ENCODE measurements at regions not wholly inside any gene's neighbourhood (a gene's known extent, or its start where the extent isn't known, plus 50 kb on each side); places are given as distances from the start of the nearest gene placed in this dataset.
A peak's percentile ranks its signal among the peaks of the same experiment; 100 is the strongest.

DNA sequence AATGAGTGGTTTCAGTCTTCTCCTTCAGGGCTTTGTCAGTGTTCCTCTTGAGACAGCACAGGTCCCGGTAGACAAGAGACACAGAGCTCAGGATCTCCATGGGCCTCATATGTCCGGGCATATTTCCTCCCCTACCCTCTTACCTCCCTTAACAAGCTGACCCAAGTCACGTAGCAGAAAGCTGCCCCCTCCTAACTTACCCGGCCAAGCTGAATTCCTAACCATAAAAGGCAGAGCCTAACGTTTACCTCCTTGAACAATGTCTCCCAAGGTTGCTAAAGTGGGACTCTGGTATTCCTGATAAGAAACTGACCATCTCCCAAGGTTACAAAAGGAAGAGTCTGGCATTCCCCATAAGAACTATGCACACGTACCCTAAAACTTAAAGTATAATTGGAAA is 182.2 kb upstream of the USP15 start:
- no peak for DNase-seq

DNA sequence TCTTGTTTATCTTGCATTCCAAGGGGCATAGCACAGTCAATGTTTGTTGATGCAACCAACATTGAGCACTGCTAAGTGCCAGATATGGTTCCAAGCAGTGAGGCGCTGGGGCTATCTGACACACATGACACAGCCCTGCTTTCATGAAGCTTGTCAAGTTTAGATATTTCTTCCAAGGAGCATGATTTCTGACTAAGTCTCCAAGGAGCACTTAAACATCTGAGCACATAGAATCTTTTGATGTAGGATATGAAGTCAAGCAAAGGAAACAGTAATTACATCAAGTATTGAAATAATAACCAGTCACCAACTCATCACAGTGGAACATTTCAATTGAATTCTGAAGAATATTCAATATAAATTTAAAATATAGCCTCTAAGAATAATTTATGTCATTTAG is 177.8 kb upstream of the USP15 start:
- no peak for DNase-seq

DNA sequence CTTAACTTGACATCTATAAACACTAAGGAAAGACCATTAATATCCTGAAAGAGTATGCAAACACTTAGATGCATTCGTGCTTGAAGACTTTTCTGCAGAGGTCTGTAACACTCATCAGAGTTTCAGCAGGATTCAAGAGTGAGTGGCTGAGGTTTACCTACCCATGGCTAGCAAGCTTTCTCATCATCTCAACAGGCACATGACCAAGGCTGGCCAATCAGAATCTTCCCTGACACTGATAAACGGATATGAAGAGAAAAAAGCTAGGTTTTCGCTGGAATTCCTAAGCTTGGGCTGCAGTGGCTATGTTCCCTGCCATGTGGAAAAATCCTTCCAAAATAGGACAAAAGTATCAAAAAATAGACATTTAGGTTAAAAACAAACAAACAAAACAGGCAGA is 162.1 kb upstream of the USP15 start:
- no peak for DNase-seq

DNA sequence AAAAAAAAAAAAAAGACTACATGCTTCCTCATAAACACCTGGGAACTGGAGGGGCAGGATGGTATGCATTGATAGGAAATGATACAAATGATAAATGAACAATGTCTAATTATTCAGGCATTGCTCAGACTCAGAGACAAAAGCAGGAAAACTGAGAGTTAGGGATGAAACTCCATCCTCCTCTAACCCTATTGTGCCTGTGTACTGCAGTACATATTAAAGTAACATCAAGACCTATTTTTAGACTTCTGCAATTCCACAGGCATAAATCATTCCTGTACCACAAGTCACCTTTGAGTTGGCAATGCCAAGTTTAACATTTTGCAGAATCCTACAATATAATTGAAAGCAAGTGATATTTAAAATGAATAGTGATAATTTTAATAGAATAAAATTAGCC is 156.5 kb upstream of the USP15 start:
- DNase-seq, result no peak

DNA sequence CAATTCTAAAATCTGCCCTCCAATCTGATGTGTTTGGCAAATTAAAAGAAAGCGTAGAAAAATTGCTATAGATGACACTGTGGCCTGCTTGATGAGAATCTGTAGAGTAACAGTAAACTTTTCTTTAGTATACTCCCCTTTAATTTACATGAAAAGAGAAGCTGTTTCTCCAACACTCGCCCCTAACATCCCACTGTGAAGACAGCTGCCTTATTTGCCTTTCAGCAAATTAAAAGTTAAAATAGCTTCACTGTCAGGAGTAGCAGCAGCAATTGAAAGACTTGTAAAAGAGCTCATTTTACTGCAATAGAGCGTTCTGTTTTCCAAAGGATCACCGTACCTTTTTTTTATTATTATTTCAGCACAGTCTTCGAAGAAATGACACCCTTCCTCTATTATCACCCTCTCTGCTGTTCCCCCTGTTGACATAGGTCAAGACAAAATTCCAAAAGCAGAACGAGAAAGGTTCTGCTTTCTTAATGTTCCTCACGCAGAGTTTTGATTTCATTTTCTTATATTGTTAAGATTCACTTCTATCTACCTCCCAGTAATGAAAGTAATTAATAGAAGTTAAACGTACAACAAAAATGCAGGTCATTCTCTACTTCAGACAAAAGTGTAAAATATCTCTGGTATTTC is 153.5 kb upstream of the USP15 start:
- no peak for DNase-seq

DNA sequence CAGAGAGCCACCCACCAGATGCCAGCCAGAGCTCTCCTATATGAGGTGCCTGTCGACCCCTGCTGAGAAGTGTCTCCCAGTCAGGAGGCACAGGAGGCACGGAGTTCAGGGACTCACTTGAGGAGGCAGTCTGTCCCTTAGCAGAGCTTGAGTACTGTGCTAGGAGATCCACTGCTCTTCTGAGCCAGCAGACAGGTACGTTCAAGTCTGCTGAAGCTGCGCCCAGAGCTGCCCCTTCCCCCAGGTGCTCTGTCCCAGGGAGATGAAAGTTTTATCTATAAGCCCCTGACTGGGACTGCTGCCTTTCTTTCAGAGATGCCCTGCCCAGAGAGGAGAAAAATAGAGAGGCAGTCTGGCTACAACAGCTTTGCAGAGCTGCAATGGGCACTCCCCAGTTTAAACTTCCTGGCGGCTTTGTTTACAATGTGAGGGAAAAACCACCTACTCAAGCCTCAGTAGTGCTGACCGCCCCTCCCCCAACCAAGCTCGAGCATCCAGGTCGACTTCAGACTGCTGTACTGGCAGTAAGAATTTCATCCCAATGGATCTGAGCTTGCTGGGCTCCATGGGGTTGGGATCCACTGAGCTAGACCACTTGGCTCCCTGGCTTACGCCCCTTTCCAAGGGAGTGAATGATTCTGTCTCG is 146.7 kb upstream of the USP15 start:
- no peak for DNase-seq

DNA sequence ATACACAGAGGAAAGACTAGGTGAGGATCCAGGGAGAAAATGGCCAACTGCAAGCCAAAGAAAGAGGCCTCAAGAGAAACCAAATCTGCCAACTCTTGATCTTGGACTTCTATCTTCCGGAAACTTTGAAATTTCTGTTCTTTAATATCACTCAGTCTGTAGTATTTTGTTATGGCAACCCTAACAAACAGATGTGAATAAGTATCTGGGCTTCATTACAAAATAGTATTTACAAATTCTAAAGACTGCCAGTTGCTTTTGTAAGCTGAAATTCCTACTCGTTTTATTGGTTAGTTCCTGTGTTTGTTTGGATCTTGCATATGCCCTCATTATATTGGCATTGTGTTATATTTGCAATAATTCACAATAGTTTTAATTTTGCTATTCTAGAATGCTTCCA is 143.2 kb upstream of the USP15 start:
- no peak for DNase-seq

DNA sequence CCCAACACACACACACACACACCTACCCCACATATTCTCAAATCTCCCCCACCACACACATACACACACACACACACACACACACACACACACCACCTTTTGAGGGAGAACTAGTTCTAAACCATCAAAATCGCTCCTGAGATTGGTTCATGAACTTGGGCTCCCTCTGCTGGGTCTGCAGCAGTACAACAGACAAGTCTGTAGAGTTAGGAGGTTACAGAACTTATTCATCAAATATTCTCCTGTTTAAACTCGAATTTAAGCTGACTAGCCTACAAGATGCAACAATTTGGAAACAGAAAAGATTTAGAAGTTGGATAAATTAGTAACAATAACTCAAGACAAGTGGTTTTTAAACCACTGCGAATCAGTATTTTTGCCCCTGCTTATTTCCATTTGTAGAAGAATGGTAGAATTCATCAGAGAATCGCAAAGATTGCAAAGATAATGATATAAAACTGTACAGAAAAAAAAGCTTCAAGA is 136.4 kb upstream of the USP15 start:
- DNase-seq, result peak; percentile 45

DNA sequence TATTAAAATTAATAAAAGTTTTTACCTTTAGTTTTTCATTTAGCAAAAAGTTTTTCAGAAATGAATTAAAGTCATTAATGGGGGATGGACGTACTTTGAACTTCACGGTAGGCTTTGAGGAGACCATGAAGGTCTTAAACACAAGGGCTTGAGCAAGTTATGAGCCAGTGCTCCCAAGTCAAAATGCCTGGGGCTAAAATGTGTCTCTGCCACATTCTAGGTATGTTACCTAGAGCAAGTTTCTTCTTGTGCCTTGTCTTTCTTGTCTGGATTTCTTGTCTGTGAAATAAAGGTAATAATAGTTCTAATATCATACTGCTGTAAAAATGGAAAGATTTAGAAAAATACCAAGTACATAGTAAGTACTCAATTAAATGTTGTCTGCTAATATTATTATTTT is 132.7 kb upstream of the USP15 start:
- DNase-seq, result no peak

DNA sequence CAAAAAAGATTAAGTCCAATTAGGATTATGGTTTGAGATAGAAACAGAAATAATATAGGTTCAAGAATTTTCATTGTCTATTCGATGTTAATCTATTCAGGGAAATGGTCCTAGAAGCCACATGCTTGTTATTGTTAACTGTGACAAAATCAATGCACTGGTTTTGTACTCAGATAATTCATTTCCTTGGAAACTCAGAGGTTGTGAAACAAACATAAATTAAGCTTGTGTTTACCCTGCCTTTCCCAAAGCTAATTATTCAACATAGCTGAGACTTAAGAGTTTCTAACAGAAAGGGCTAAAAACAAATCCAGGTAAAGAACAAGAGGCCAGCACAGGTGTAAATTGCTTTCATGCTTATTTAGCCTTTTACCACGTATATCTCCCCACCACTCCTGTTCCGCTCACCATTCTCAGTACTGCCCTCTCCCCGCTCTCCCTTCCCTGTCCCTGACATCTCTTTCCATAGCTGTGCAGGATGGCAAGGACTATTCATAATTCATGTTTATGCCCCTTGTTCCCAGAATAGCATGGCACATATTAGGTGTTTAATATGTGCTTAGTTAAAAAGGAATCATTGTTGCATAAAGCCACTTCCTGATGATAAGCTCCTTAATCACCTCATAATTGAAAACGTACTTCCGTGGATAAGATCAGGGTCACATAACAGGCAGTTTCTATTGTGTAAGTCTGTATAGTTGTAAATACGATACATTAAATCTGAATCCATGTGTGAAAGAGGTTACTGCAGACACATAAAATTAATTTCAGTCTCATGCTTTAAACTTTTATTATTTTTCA is 131.8 kb upstream of the USP15 start:
- no peak for DNase-seq

DNA sequence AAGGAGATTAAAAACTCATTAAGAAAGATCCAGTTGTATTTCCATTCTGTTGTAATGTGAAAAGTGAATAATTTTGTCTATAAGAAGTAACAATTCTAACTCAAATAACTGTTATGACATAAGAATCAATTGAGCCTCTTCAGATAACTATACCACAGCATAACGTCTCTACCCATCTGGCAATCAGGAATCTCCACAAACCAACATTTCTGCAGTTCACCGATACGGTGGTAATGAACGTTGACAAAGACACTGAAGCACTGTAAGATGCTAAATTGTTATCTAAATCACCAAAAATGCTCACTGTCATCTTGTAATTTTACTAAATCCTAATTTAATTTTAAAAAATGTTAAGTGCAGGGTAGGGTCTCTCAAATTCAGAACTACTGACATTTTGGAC is 130.9 kb upstream of the USP15 start:
- no peak for DNase-seq

DNA sequence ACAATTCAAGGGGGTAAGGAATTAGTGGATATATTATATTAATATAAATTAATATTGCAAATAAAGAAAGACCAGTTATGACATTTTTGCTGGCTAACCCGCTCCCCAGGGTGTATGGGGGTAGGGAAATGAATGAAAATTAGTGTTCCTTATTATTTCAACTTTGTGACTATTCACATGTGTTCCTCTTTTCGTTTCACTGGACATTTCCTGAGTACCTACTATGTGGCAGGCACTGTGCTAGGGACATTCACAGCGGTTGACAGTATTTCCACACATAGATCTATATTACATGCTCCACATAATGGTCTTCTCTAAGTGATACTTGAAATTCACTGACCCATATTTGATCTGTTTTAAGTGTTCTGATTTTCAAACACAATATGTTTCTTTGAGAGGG is 129.8 kb upstream of the USP15 start:
- DNase-seq, result no peak

DNA sequence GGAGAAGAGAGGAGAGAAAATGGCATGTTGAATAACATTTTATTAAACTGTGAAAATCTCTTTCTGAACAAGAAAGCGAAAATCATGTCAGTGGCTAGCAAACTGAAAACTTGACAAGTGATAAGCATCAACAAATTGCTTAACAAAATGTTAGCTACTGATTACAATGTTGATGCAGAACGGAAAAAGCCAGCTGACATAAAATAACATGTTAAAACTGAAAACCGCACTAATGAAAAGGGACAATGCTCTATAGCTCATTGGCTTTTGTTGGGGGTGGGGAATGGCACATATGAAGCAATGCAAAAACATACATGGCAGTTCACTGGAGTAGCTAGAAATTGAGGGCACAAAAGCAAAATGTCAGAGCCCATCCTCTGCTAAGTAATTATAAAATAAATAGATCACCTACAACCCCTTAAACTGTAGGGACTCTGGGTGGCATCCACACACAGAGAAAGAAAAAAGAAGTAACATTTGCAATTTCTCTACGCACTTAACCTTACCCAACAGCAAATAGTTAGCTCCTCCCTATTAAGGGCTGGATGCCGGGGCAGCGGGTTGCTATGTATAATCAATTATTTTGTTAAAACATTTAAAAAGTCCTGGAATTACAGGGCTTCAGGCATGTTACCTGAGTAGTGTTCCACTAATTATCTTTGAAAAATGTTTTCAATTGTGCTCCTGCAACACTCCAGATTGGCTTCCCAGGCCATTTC is 129.2 kb upstream of the USP15 start:
- DNase-seq, result no peak

DNA sequence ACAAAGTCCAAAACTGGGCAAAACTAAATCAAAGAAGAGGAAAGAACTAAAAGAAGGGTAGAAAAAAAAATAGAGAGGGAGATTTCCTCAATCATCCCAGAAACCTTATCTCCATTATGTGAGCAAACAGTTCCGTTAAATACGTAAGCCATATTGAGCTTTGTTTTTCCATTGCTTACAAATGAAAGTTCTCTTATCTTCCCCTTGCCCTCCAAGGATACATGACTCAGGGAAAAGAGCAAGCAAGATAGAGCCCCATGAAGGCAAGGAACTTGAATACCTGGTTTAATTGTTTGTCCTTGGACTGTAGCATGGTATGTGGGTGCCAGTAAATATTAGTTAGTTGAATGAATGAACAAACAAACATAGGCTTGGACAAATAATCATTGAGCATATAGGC is 126.8 kb upstream of the USP15 start:
- no peak for DNase-seq

DNA sequence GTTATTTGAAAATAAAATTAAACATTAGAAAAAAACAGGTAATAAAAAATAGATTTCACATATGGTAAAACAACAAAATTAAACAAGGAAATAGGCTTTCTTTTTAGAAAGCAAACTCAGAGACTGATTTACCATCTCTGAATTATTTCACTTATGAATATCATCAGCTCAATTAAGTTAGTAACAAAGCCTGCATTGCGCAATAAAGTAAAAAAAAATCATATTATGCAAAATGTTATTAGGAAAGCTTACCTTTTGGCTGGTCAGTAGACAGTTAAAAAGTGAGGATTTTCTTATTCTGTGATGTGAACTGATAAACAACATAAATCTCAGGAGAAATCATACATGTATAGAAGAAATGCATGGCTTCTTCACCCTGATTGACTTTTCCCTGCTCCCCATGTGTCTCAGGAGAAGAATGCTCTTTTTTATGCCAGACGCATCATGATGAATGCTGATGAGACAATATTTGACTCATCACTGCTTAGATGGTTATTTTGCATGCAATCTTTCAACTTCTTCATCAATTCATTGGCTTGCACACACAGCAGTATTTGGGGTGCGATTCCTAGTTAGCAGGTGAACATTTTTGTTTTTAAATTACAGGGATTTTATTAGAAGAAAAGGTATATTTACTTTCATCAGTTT is 124.5 kb upstream of the USP15 start:
- no peak for DNase-seq

DNA sequence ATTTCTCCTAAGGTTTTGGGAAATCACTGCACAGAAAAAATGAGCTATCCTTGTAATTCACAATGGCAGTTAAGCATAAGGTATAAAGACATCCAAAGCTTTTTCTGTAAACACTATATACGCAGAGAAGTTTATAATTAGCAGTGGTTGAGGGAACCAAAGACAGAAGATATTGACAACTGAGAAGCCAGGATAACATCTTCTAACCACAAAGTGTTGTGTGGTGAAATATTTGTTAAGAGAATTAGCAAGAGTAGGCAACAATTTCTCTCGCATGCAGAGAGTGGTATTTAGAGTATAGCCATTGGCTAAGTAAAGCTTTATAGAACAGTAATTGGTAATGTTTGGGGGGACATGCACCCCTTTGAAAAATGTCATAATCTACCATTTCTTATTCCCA is 123.7 kb upstream of the USP15 start:
- no peak for DNase-seq

DNA sequence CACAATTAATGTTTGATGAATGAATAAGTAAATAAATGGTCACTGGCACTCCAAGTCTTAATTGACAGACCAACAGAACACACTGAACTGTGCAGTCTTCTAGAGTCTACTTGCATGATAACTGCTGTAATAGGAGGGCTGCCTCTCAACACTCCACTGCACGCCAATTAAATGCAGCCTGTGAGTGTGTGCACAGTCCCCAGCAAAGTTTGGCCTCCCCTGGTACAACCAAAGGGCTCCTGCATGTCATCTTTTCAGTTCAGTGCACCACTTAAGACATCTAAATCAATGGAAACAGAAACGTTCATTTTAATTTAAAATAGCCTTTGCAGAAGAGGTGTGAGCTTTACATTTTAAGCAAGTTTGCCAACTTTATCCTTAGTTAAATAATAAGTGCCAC is 121.7 kb upstream of the USP15 start:
- no peak for DNase-seq

DNA sequence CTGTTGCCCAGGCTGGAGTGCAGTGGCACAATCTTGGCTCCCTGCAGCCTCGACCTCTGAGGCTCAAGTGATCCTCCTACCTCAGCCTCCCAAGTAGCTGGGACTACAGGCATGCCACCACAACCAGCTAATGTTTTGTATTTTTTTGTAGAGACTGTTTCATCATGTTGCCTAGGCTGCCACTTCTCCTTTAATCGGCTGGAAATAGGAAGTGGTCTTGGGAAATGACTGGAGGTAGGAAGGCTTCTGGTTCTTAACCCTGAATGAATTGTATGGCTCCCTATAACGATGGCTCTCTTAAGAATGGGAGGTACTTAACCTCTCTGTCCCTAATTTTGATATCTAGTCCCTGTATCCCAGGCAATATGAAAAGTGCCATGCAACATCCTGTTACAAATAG is 113.9 kb upstream of the USP15 start:
- no peak for DNase-seq

DNA sequence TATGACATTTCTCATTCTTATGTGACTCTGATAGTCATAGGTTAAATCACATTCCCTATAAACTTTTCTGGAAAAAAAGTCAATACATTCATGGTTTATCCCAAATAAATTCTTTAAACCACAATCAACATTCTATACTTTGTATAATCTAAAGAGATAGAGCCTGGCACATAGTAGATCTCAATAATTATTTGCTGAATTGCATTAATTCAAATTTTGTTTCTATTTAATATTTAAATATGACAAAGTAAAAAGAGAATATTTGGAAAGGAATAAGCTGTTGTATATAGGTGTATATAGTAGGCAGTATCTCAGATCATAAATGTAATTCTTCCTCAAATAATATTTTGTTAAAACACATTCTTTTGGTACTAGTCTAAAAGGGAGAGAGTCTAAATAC is 102.2 kb upstream of the USP15 start:
- DNase-seq, result no peak

DNA sequence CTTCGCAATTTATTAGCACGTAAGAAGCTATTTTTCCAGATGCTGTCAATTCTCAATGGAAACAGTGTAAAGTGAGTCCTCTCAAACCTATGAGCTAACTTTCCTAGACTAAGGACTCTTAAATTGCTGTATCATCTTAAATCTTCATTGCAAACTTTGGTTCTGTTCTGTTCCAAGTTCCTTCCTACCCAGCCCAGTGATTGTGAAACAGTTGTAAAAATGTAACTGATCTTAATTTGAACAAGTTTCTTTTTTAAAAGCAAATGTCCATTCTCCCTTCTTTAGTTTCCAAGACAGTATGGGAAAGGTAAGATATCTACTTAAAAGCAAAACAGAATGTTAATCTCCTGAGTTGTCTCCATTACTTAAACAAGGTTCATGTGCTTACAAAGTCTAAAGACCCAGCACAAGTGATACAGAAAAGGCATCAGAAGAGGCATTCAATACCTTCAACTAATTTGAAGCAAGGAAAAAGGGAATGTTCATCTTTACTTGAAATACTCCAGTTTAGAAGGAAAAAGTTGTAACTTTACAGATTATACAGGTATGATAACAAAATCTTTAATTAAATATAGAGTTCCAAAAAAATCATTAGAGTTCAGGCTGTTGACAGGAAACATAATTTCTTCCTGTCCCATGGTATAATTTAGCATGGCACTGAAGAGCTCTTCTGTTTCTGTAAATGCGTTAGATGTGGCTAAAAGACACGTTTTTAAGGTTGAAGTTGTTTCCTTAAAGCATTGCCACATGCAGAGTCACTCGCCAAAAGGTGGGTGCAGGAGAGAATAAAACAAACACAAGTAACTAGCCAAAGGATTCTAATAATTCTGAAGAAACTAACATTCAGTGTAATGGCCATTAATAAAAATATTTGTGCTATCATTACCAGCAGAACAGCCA is 101.5 kb upstream of the USP15 start:
- DNase-seq, result no peak

DNA sequence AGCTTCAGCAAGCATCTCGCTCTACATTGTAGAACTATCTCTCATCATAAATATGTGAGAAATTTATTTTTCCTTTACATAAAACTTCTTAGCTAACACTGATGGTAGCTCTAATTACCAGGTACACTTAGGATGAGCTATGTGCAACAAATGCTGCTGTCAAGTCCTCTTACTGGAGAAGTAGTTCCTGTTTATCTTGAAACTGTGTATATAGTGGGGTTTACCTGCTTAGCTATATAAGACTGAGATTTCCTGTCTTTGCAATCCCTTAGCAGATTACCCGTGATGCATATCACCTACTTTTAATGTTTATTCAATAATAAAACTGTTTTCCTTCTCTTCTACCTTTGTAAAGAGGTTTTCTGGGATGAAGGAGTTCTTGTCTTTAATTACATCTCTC is 98.0 kb upstream of the USP15 start:
- no peak for DNase-seq

DNA sequence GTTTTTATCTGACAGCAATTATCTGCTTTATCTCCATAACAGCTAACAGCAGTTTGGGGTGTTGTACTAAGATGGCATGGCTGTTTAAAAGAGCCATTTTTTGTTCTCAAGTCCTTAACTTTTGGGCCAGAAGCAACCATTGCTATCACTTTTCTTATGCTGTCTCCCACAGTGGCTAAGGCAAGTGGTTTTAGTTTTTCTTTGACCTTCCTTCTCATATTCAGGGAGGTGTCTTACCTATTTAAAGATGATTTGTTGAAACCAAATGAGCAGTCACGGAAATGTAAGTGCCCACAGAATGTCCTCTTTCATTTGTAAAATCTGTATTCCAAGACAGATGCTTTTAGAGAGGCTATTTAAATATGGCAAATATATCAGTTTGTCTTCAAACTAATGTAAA is 96.8 kb upstream of the USP15 start:
- no peak for DNase-seq

Data from NCI-H2171 treated with DMSO at 0.1 percent for 48 hours (cell line).